CD4-positive, alpha-beta T cell (primary cell): ENCODE measurements at regions not wholly inside any gene's neighbourhood (a gene's known extent, or its start where the extent isn't known, plus 50 kb on each side); places are given as distances from the start of the nearest gene placed in this dataset.

Experiments used
- ATAC-seq: fragments of 200-7000 bp; cut with Tn5 transposase; one replicate; pipeline ENCODE4 v1.10.0; 2022; ENCODE audit warnings: mild to moderate bottlenecking; ENCODE audit not compliant: poor library complexity
- CTCF ChIA-PET: fragments of 350-600 bp; sonication (Branson Sonifier 250); formaldehyde crosslinking; loops from one replicate; lab custom pipeline; 2021; ENCODE audit warnings: antibody characterized with exemption, inconsistent platforms; lab: Charles Lee
- POLR2A ChIA-PET: fragments of 350-600 bp; sonication (Branson Sonifier 250); formaldehyde crosslinking; loops from one replicate; lab custom pipeline; 2021; ENCODE audit warnings: antibody characterized with exemption, inconsistent platforms; lab: Charles Lee
- DNase-seq, 14 experiments: peaks; one replicate each; pipeline ENCODE4 v3.0.0-alpha.2; 2013 to 2020; ENCODE audit warnings: mixed read lengths in 2 of 14
- H3K27ac ChIP-seq, 2 donors: one replicate each; pipeline versions ENCODE4 v1.5.1 to v1.7.0; 2013; ENCODE audit warnings: low read length in 2 of 2, low read depth in 1 of 2, mild to moderate bottlenecking in 1 of 2
- H3K27me3 ChIP-seq, 2 experiments: 1 replicate in 1 of 2; 2 replicates in 1 of 2; pipeline versions ENCODE4 v1.6.1 to v1.7.0; 2013; ENCODE audit warnings: low read length in 2 of 2, control low read depth in 1 of 2, mild to moderate bottlenecking in 1 of 2, moderate library complexity in 1 of 2; ENCODE audit not compliant: insufficient read depth in 2 of 2, control insufficient read depth in 1 of 2
- H3K36me3 ChIP-seq: one replicate; pipeline ENCODE4 v1.6.1; 2013; ENCODE audit warnings: low read length, control low read depth; ENCODE audit not compliant: insufficient read depth
- H3K4me1 ChIP-seq: one replicate; pipeline ENCODE4 v1.6.1; 2013; ENCODE audit warnings: low read length, control low read depth; ENCODE audit not compliant: insufficient read depth
- H3K4me3 ChIP-seq: one replicate; pipeline ENCODE4 v1.5.1; 2013; ENCODE audit warnings: mild to moderate bottlenecking, low read length, moderate library complexity
- H3K9me3 ChIP-seq, 2 experiments: 1 replicate in 1 of 2; 2 replicates in 1 of 2; pipeline versions ENCODE4 v1.6.1 to v1.7.0; 2013; ENCODE audit warnings: low read length in 2 of 2, mild to moderate bottlenecking in 2 of 2, control low read depth in 1 of 2, moderate library complexity in 1 of 2; ENCODE audit not compliant: control insufficient read depth in 1 of 2, insufficient read depth in 1 of 2
- H3K27ac Mint-ChIP-seq: one replicate; pipeline ENCODE4 v1.8.0; 2020; ENCODE audit warnings: mixed read lengths
- H3K27me3 Mint-ChIP-seq: one replicate; pipeline ENCODE4 v1.8.0; 2021; ENCODE audit warnings: mixed read lengths
- H3K36me3 Mint-ChIP-seq: one replicate; pipeline ENCODE4 v1.8.0; 2021; ENCODE audit warnings: low read depth, mixed read lengths
- H3K4me1 Mint-ChIP-seq: one replicate; pipeline ENCODE4 v1.8.0; 2021; ENCODE audit warnings: low read depth, mixed read lengths
- H3K4me3 Mint-ChIP-seq: one replicate; pipeline ENCODE4 v1.8.0; 2020; ENCODE audit warnings: mild to moderate bottlenecking, mixed read lengths
- H3K9me3 Mint-ChIP-seq: one replicate; pipeline ENCODE4 v1.8.0; 2020; ENCODE audit warnings: mixed read lengths
- CTCF ChIP-seq: fragments of 200-600 bp; IDR thresholded peaks from one replicate; pipeline ENCODE4 v1.8.0; 2022; ENCODE audit warnings: antibody characterized with exemption, mild to moderate bottlenecking
- intact Hi-C, 2 experiments: fragments of 100-400 bp; cut with DNase I in 1 of 2; cut with micrococcal nuclease in 1 of 2; formaldehyde crosslinking; loops; one replicate each; pipeline versions ENCODE4 v1.15.1 to v1.9.0; 2023 to 2025; cut with DNase I, micrococcal nuclease

- ChIA-PET CTCF (no interaction called here), POLR2A (no interaction called here)
- ATAC-seq (no peak), DNase-seq (no peak)
- H3K4me3 ChIP-seq: no peak overlapping the region
- Mint-ChIP-seq H3K27me3 (no peaks in the 10 kb centered on the region), H3K36me3 (no peaks in the 10 kb centered on the region), H3K9me3 (no peaks in the 10 kb centered on the region), H3K4me3 (no peak overlapping the region), H3K4me1 (no peaks in the 10 kb centered on the region), H3K27ac (no peak overlapping the region)
- H3K4me1 ChIP-seq: no peaks in the 10 kb centered on the region
- no peak for TF ChIP-seq CTCF
- intact Hi-C loops: no loop called here
- no peak overlapping the region for H3K27ac ChIP-seq
- no peaks in the 10 kb centered on the region for H3K36me3 ChIP-seq
- H3K9me3 ChIP-seq: peaks cover 0 to 44% of the 10 kb centered on the region in 2 experiments
- no peaks in the 10 kb centered on the region for H3K27me3 ChIP-seq
Measured at GRCh38 chr1:4064150-4064889, 164.2 kb upstream of the C1orf174 start.

- no peak for TF ChIP-seq CTCF
- H3K4me3 Mint-ChIP-seq: no peak overlapping the region
- ATAC-seq (no peak), DNase-seq (no peak)
- H3K36me3 Mint-ChIP-seq: no peaks in the 10 kb centered on the region
- no peaks in the 10 kb centered on the region for H3K9me3 Mint-ChIP-seq
- no peak overlapping the region for H3K27ac Mint-ChIP-seq
- H3K27me3 ChIP-seq: peaks cover 0 to 11% of the 10 kb centered on the region in 2 experiments
- intact Hi-C loops: no loop called here
- no peak overlapping the region for H3K4me3 ChIP-seq
- ChIA-PET POLR2A (no interaction called here), CTCF (no interaction called here)
- peaks cover 0 to 38% of the 10 kb centered on the region in 2 experiments for H3K9me3 ChIP-seq
- H3K27me3 Mint-ChIP-seq: peaks cover 6% of the 10 kb centered on the region
- H3K36me3 ChIP-seq: no peaks in the 10 kb centered on the region
- no peaks in the 10 kb centered on the region for H3K4me1 Mint-ChIP-seq
- H3K27ac ChIP-seq: no peak overlapping the region
- H3K4me1 ChIP-seq: no peaks in the 10 kb centered on the region
Measured at GRCh38 chr1:4066860-4067599, 167.0 kb upstream of the C1orf174 start.

- Mint-ChIP-seq H3K4me1 (no peaks in the 10 kb centered on the region), H3K27me3 (peaks cover 17% of the 10 kb centered on the region), H3K9me3 (no peaks in the 10 kb centered on the region), H3K4me3 (no peak overlapping the region), H3K36me3 (no peaks in the 10 kb centered on the region), H3K27ac (no peak overlapping the region)
- no peak overlapping the region for H3K27ac ChIP-seq
- peaks cover 5 to 11% of the 10 kb centered on the region in 2 experiments for H3K27me3 ChIP-seq
- TF ChIP-seq CTCF: no peak
- DNase-seq: no peak
- intact Hi-C loops: no loop called here
- ATAC-seq: no peak
- CTCF ChIA-PET: no interaction called here
- no peaks in the 10 kb centered on the region for H3K4me1 ChIP-seq
- peaks cover 0 to 34% of the 10 kb centered on the region in 2 experiments for H3K9me3 ChIP-seq
- H3K4me3 ChIP-seq: no peak overlapping the region
- POLR2A ChIA-PET: no interaction called here
- no peaks in the 10 kb centered on the region for H3K36me3 ChIP-seq
Measured at GRCh38 chr1:4068076-4068475, 168.0 kb upstream of the C1orf174 start.
